BJ (cell line): ENCODE measurements at regions not wholly inside any gene's neighbourhood (a gene's known extent, or its start where the extent isn't known, plus 50 kb on each side); places are given as distances from the start of the nearest gene placed in this dataset.

Experiments used
- CTCF ChIA-PET: fragments of 350-600 bp; formaldehyde crosslinking; extraction: SDS; loops from one replicate; lab custom pipeline; 2021; ENCODE audit warnings: antibody characterized with exemption, inconsistent platforms; lab: Yijun Ruan, JAX
- POLR2A ChIA-PET: fragments of 300-600 bp; sonication (Branson Sonifier 250); formaldehyde crosslinking; extraction: SDS; loops from one replicate; lab custom pipeline; 2021; ENCODE audit warnings: antibody characterized with exemption; lab: Charles Lee
- DNase-seq: peaks from one replicate; pipeline ENCODE4 v3.0.0-alpha.2; 2011; ENCODE audit warnings: low read depth
- H3K27me3 ChIP-seq: 2 replicates; pipeline ENCODE4 v1.6.0; 2011; ENCODE audit warnings: low read length; ENCODE audit not compliant: control insufficient read depth, insufficient read depth
- H3K36me3 ChIP-seq: 2 replicates; pipeline ENCODE4 v1.5.1; 2011; ENCODE audit warnings: low read length; ENCODE audit not compliant: control insufficient read depth, insufficient read depth
- H3K4me3 ChIP-seq: 2 replicates; pipeline ENCODE4 v1.5.1; 2011; ENCODE audit warnings: low read depth, mild to moderate bottlenecking, control low read depth, low read length
- CTCF ChIP-seq: IDR thresholded peaks from 2 replicates; pipeline ENCODE4 v1.5.1; 2011; ENCODE audit warnings: low read depth, mild to moderate bottlenecking, control low read depth, inconsistent platforms, low read length, moderate library complexity; ENCODE audit not compliant: insufficient read depth

DNA sequence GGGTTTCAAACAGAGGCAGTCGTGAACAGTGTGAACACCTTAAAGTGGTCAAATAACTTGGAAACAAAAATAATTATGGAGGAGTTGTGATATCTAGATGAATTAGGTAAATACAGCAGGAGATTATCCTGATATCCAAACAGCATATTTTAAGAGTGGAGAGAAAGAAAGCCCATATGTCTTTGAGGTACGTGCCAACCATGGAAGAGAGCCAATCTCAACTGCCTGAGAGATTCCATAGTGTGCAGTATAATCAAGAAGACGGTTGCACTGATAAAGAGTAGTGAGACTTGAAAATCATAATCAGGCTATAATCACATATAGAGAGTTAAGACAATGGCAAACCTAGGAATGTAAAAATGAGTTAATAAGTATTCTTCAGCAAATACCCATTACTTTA, 472.8 kb upstream of the SLITRK5 start:
- H3K36me3 ChIP-seq = no peaks in the 10 kb centered on the region
- CTCF ChIA-PET = no interaction called here
- no peak overlapping the region for H3K4me3 ChIP-seq
- POLR2A ChIA-PET = no interaction called here
- no peak for TF ChIP-seq CTCF
- no peak for DNase-seq
- no peaks in the 10 kb centered on the region for H3K27me3 ChIP-seq

- H3K4me3 ChIP-seq = no peak overlapping the region
- ChIA-PET POLR2A (no interaction called here), CTCF (no interaction called here)
- no peaks in the 10 kb centered on the region for H3K36me3 ChIP-seq
- no peak for DNase-seq
- no peaks in the 10 kb centered on the region for H3K27me3 ChIP-seq
- no peak for TF ChIP-seq CTCF
Observed at GRCh38 chr13:87206708-87207107, 464.5 kb upstream of the SLITRK5 start.

GRCh38 chr13:87207280-87208003, 463.7 kb upstream of the SLITRK5 start:
- Histone ChIP-seq H3K27me3 (no peaks in the 10 kb centered on the region), H3K36me3 (no peaks in the 10 kb centered on the region), H3K4me3 (no peak overlapping the region)
- no peak for DNase-seq
- no peak for TF ChIP-seq CTCF
- ChIA-PET POLR2A (no interaction called here), CTCF (no interaction called here)

- Histone ChIP-seq H3K4me3 (no peak overlapping the region), H3K36me3 (no peaks in the 10 kb centered on the region), H3K27me3 (no peaks in the 10 kb centered on the region)
- POLR2A ChIA-PET = no interaction called here
- DNase-seq = no peak
- CTCF ChIA-PET = no interaction called here
- TF ChIP-seq CTCF = no peak
Observed at GRCh38 chr13:87208636-87209035, 462.5 kb upstream of the SLITRK5 start.

DNA sequence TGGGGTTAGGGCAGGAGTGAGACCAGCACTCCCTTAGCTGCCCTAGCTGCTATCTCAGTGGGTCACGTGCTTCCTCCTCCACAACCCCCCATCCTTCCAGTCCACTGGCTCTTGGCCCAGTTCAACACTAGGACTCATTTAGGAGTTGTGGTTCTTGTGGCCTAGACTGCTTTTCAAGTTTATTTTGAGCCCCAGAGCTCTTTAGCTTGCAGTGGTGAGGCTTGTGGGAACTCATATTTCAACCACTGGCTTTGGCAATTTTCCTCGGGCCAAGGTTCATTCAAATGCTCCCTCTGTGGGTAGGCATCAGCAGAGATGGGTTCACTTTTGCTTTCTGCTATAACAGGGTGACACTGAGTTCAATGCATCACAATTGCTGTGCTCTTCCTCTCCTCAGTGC, 436.2 kb upstream of the SLITRK5 start:
- Histone ChIP-seq H3K27me3 (no peaks in the 10 kb centered on the region), H3K36me3 (no peaks in the 10 kb centered on the region), H3K4me3 (no peak overlapping the region)
- ChIA-PET POLR2A (no interaction called here), CTCF (no interaction called here)
- no peak for TF ChIP-seq CTCF
- no peak for DNase-seq
